ENCODE measurements at regions not wholly inside any gene's neighbourhood (a gene's known extent, or its start where the extent isn't known, plus 50 kb on each side); places are given as distances from the start of the nearest gene placed in this dataset.

- TF ChIP-seq CTCF (IDR thresholded peaks at IDR 0.05; ENCODE audit: insufficient read depth, low read length) (no peak), POLR2AphosphoS5 (IDR thresholded peaks at IDR 0.05; ENCODE audit: low read depth) (no peak)
Observed at GRCh38 chr4:126758493-126758892, 874.3 kb upstream of the INTU start.

All from HL-60 (cell line).